ENCODE measurements at regions not wholly inside any gene's neighbourhood (a gene's known extent, or its start where the extent isn't known, plus 50 kb on each side); places are given as distances from the start of the nearest gene placed in this dataset.

DNA sequence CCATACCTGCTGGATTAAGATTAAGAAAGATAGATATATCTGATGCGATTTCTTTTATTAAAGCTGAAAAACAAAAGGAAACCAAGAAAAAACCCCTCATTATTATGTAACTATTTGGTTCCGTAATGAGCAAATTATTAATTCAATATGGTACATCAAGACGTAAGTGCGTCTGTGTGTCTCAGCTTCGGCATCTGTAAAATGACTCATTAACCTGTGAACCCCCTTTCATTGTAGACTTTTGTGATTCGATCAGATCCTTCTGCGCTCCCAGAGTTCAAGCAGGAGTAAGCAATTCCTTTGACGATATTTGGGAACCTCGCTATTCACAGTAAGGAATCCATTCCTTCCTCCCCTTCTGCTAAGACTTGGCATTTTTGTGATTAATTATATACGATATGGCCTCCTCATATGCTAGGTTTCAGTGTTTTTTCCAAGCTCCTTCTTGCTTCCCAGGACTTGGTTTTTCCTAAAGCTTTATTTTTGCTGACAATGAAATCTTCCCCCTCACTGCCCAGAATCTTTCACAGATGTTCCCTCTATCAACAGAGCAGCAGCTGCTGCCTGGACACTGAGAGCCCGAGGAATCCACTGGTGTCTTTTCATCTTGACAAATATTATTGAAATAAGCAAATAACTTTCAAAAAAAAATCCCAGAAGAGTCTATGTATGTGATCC, 171.7 kb upstream of the CELF2 start:
- no peak for DNase-seq (ENCODE audit: low read depth in 1 of 2, low spot score in 1 of 2)

DNA sequence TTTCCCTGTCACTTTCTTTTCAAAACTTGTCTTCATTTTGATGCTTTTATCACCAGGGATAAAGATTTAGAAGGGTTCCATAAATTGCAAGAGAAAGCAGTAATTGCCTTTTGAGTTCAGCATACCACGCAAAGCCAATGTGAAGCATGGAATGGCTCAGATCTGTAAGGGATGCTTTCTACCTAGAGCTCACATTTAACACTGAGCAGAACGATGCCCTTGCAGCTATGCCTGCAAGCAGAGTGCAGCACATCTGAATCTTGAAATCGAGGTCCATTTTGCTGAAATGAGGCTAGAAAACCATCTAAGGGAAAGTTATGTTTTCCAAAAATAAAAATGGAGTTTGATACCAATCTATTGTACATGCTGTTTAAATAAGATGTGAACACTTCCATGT, 171.2 kb upstream of the CELF2 start:
- DNase-seq (ENCODE audit: low read depth in 1 of 2, low spot score in 1 of 2) = no peak

DNA sequence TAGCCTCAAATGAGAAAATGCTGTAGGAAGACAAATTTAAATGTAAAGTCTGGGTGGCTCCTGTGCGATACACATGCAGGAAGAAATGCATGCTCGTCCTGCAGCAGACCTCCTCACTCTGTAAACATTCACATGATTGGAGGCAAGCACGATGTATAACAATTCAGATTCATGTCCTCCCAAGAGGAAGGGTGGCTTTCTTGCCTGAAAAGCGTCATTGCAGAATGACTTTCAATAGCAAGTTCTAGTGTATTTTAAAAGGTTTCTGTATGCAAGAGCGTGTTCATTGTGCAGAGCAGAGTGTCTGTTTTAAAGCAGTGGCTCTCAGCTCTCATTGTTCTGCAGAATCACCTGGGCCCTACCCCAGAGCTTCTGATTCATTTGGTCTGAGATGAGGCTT, 170.3 kb upstream of the CELF2 start:
- DNase-seq (ENCODE audit: low read depth in 1 of 2, low spot score in 1 of 2) = no peak

DNA sequence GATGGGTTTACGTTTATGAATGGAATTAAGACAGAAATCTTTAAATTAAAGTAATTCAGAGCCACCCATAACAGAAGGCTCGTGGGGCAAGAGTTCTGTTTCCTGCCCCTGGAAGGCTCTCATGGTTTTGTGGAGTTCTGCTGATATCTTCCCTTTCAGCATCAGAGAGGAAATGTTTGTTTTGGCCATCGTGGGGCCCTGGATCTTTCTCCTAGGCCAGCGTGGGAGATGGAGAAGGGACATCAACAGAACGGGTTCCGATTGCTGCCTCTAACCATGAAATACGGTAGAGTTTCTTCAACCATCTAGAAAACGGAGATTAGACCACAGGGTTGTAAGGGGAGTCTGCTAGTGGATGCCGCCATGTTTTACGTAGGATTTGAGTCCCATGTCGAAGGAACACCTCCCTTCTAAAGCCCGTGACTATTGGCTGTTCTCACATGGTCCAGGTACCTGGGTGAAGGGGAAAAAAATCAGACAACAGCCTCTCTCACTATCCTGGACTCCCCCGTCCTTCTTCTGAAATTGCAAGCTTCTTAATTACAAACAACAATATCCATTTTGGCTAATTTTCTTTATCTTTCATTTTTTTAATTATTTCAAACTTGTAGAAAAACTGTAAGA, 169.1 kb upstream of the CELF2 start:
- no peak for DNase-seq (ENCODE audit: low read depth in 1 of 2, low spot score in 1 of 2)

DNA sequence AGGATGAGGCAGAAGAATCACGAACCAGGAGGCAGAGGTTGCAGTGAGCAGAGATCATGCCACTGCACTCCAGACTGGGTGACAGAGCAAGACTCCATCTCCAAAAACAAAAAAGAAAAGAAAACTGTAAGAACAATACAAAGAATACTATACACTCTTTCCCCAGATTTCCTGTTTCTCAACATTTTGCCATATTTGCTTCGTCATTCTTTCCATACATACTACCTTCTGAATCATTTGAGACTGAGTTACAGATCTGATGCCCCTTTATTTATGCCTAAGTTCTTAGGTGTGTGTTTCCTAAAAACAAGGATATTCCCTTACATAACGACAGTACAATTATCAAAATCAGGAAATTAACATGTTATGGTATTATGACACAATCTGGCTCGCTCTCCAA, 168.4 kb upstream of the CELF2 start:
- DNase-seq (ENCODE audit: low read depth in 1 of 2, low spot score in 1 of 2) = no peak

DNA sequence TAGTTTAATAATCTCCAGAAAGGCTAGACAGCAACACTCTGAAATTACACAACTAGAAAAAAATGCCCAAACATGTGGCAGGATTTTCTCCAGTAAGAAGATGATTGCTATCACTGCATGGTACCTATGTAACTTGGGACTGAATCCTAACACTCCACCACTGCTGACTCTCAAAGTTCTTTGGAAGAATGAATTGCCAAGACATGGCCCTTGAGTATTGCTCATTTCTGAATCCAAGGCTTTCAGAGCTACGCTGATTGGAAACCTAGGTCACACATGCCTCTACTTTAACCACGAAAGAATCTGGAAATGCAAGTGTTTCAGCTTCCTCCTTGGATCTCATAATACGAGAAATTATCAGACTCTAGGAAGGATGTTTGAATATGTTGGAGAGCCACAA, 167.5 kb upstream of the CELF2 start:
- DNase-seq (ENCODE audit: low read depth in 1 of 2, low spot score in 1 of 2) = no peak

DNA sequence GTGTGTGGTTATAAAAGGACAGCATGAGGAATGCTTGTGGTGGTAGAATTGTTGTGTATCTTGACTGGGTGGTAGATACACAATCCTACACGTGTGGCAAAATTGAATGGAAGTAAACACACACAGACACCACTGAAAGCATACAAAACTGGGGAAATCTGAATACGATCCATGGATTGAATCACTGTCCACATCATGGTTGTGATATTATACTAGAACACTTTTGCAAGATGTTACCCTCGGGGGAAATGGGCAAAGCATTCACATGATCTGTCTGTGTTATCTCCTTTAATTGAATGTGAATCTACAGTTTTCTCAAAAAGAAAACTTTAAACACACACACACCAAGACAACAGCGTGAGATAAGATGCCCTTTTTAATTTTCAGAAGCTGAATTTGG, 165.2 kb upstream of the CELF2 start:
- DNase-seq (ENCODE audit: low read depth in 1 of 2, low spot score in 1 of 2) = no peak

DNA sequence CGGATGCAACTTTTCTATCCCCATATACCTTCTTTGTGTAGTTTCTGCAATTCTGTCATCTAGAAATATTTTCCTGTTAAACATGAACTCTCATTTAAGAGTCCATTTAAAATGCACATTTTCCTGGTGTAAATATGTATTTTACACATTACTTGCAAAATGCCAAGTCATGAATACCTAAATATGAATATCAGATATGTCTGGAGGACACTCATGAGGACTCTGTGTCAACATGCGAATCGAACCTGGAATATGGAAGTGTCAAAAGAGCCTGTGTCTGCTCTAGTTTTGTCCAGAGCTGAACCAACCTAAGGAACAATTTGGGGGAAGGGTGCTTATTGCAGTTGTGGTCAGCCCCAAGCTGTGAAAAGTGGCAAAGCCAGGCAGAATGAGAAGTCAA, 163.7 kb upstream of the CELF2 start:
- DNase-seq (ENCODE audit: low read depth in 1 of 2, low spot score in 1 of 2) = no peak

DNA sequence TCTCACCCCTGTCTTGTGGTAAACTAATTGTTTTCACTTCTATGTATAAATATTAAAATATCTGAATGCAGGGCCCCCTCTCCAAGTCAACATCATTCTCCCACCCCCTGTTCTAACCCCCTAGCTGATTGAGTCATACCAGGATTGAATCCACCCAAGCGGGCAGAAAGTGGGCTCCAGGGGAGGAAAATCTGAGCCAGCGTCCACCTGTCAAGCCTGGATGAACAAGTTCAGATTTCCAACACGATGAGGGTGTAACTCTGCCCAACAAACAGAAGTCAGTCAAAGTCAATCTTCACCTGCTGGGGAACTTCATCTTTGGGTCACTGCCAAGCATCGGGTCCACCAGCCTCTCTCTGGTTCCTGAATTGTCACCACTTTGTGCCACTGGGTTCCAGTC, 162.9 kb upstream of the CELF2 start:
- DNase-seq (ENCODE audit: low read depth in 1 of 2, low spot score in 1 of 2) = no peak

DNA sequence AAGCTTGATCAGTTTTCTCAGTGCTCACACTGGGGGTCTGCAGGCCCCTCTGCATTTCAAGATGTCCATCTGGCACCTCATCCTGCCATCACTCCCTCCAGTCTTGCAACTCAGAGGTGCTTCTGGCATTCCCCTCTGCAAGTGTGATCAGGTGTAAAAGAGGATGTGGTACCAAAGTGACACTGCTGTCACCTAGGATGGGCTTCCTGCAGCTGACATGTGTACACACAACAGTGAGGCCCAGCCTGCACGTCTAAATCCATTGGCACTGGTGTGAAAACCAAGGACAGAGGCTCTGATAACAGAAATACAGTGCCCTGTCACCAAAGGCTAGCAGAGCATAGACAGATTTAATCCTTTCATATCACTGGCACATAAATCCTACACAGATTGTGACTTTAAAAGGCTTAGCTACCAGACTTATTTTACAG, 162.5 kb upstream of the CELF2 start:
- DNase-seq (ENCODE audit: low read depth in 1 of 2, low spot score in 1 of 2) = no peak

DNA sequence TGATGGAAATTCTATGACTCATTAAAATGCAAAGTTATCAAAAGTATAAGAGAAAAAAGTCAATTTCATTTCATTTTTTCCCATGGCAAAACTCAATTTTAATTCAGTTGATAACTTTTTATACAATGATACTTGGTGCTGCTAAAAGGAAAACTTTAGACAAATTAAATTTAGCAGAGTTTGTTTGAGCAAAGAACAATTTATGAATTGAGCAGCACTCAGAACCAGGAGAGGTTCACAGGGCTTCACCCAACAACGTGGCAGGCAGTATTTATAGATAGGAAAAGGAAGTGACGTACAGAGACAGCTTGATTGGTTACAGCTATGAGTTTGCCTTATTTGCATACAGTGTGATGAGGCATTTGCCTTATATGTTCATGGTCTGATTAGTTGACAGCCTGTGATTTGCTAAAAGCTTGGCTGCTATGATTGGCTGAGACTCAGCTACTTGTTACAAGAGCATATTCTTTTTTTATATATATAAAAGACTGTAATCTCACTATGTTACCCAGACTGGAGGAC, 157.2 kb upstream of the CELF2 start:
- DNase-seq (ENCODE audit: low read depth in 1 of 2, low spot score in 1 of 2) = no peak

DNA sequence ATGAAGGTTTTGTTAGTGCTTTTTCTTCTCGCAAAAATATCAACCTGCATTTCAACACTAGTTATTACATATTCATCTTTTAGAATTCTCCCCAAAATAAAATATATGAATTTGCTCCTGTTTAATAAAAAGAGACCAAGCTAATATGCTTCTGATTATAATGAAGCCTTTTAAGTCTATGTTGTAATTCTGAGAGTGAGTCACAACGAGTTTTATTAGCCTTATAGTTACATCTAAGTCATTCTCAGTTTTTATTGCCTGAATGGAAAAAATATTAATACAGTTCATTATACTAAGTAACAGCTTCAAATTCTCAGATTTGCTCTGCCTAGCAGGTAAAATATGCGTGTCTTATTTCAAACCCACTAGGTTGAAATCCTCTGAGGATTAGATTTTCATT, 152.4 kb upstream of the CELF2 start:
- no peak for DNase-seq (ENCODE audit: low read depth in 1 of 2, low spot score in 1 of 2)

DNA sequence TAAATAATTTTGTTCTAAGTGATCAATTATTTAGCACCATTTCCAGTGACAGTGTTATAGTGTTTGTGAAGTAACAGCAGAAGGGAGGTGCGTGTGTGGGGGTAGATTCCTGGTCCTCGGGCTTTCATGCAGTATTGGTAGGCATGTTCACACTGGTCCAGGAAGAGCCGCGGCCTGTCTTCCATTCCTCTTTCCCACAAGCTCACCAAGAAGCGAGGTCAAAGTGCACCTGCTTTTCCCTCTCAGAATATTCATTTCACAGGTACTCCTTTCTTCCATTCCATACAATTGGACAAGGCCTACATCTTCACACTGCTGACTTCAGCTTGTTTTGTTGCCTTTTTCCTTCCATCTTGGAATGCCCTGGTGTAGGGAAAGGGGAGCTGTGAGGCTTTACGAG, 151.8 kb upstream of the CELF2 start:
- no peak for DNase-seq (ENCODE audit: low read depth in 1 of 2, low spot score in 1 of 2)

DNA sequence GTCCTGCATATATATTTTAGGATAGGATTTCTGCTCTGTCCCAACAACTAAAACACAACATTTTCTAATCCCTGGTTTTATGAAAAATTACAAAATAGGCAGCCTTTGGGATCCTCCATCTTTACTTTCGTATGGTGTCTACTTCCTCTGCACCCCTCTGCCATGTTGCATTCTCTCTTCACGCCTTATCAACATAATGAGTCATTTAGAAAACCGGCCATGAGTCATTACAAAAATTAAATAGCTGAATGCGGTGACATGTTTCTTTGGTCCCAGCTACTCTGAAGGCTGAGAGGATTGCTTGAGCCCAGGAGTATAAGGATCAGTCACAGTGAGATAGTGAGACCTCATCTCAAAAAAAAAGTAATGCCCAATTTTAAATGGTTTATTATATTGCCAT, 148.1 kb upstream of the CELF2 start:
- no peak for DNase-seq (ENCODE audit: low read depth in 1 of 2, low spot score in 1 of 2)

DNA sequence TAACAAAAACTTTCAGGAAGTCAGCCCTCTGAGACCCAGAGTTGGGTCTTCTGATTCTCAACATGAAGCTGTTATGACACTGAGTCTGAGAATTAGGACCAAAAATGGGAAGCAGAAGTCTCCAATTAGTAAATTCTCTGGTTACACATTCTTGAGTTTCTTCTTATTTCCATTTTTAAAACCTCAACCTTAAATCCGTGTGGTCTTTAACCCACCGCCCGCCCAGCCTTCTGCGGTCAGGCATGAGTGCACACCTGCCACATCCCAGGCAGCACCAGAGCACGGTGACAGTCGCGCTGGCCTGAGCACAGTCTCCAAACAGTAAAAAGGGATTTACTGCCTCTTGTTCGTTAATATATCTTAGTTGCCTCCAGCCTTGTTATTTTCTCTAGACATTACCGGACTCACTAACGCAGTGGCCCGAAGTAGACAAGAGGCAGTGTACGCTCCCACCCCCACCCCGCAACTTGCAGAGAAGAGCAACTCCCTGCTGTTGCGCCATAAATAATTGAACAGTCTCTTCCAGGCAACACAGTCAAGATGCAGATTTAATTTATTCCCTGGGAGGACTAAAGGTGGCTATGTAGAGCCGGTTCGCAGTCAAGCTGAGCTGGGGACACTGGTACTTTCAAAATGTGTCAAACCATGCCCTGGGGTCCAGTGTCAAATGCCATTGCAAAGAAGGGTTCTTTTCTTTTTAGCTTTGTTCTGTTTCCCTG, 147.0 kb upstream of the CELF2 start:
- no peak for DNase-seq (ENCODE audit: low read depth in 1 of 2, low spot score in 1 of 2)

DNA sequence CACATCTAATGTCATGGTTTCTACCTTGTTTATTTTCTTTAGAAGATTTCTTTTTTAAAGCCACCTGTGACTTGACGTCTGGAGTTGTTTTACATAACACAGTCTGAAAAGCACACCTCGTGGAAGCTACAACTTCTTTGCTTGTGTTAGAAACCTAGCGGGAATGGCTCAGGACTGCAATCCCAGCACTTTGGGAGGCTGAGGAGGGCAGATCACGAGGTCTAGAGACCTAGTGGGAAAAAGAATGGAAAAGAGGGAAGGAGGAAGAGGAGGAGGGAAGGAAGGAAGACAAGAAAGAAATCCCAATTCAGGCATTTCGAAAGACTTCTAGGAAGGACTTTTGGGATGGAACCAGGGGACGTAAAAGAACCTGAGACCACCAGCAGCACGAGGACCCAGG, 146.3 kb upstream of the CELF2 start:
- DNase-seq (ENCODE audit: low read depth in 1 of 2, low spot score in 1 of 2) = no peak

DNA sequence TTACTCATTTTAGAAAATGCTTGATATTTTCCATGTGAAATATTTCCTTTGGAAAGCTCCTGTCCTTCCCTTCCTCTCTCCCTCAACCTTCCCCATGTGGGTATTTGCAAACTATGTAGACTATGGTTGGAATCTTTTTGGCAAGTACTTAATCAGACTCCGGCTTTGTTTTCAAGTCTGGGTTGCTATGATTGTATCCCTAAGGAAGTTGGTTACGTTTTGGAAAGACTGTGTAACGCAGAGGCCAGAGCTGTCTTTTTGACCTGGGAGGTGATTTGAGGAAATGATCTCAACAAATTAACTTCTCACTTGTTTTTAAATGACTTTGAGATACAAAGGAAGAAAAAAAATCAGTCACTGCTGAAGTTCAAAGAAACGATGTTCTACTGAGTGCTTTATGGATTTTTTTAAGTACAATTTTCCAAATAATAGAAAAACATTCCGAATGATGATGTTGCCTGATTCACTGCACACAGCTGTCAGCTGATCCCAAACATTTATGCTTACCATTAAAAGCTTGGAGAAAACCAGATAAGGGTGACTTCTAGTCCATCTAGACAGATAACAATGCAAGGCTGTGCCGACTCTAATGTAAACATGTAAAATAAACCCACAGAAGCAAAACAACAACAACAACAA, 145.5 kb upstream of the CELF2 start:
- DNase-seq (ENCODE audit: low read depth in 1 of 2, low spot score in 1 of 2) = no peak

DNA sequence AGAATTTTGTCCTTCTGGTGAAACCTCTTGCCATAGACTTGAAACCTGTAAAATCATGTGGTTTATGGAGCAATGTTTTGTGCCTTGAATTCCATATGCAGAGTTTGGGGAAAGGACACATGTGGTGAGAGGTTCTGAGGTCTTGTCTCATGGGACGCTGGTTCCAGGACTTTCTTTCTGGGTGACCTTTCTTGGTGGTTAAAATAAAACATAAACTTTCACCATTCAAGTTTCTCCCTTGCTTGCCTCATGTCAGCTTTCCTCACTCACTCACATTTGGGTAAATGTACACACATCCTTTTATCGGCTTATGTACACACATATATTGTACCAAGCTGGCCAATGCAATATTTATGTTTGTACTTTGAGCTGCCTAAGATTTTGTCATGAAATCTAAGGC, 144.9 kb upstream of the CELF2 start:
- no peak for DNase-seq (ENCODE audit: low read depth in 1 of 2, low spot score in 1 of 2)

DNA sequence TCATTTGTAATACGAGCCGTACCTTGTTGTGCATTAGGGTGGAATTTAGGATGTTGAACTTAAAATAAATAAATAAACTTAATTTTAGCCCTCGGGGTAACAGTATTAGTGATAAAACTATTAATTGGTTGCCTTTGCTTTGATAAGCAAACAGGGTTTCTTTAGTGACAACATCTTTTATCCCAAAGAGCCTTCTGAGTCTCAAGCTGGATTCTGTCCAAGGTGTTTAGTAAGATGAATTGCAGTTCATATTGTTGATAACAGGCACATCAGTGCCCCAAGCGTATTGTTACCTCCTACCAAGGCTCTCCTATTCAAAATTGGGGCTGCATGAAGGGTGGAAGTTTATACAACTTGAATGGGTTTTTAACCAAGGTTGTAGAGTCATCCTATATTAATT, 144.4 kb upstream of the CELF2 start:
- DNase-seq (ENCODE audit: low read depth in 1 of 2, low spot score in 1 of 2) = no peak

DNA sequence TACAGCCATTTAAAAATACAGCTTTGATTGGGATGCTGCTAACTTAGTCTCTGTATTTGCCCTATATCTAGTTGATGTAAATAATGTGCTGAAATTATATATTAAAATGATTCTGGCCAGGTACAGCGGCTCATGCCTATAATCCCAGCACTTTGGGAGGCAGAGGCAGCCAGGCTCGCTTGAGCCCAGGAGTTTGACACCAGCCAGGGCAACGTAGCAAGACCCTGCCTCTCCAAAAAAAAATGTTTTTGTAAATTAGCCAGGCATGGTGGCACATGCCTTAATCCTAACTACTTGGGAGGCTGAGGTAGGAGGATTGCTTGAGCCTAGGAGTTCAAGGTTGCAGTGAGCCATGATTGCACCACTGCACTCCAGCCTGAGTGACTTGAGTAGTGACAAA, 143.8 kb upstream of the CELF2 start:
- DNase-seq (ENCODE audit: low read depth in 1 of 2, low spot score in 1 of 2) = no peak

DNA sequence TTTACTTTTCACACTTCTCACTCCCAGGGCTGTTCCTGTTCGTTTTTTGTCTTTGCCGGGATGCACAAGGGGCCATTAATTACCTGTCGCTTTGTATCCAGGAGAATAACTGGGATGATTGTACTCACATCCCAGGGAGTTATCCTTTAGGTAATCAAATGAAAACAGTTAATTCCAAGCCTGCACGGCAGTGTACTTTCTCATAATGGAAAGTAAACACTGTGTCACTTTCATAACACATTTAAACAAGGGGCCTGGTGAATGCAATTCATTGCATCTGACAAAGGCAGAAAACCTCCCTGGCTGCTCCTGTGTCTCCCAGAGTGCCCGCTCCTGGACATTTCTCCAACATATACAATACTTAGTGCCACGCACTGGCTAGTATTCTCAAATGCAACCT, 138.7 kb upstream of the CELF2 start:
- DNase-seq (ENCODE audit: low read depth in 1 of 2, low spot score in 1 of 2) = no peak

All from activated T-helper 1 cell treated with anti-CD3 and anti-CD28 coated beads, Interleukin-2, amount 50 U/mL, for 16 hours (primary cell).